HG03432 (cell line): ENCODE measurements at regions not wholly inside any gene's neighbourhood (a gene's known extent, or its start where the extent isn't known, plus 50 kb on each side); places are given as distances from the start of the nearest gene placed in this dataset.

Experiments used
- ATAC-seq: cut with Tn5 transposase; IDR thresholded peaks from one replicate; pipeline ENCODE4 v1.9.1; 2021; ENCODE audit warnings: mild to moderate bottlenecking, moderate library complexity; ENCODE audit not compliant: unreplicated experiment

DNA sequence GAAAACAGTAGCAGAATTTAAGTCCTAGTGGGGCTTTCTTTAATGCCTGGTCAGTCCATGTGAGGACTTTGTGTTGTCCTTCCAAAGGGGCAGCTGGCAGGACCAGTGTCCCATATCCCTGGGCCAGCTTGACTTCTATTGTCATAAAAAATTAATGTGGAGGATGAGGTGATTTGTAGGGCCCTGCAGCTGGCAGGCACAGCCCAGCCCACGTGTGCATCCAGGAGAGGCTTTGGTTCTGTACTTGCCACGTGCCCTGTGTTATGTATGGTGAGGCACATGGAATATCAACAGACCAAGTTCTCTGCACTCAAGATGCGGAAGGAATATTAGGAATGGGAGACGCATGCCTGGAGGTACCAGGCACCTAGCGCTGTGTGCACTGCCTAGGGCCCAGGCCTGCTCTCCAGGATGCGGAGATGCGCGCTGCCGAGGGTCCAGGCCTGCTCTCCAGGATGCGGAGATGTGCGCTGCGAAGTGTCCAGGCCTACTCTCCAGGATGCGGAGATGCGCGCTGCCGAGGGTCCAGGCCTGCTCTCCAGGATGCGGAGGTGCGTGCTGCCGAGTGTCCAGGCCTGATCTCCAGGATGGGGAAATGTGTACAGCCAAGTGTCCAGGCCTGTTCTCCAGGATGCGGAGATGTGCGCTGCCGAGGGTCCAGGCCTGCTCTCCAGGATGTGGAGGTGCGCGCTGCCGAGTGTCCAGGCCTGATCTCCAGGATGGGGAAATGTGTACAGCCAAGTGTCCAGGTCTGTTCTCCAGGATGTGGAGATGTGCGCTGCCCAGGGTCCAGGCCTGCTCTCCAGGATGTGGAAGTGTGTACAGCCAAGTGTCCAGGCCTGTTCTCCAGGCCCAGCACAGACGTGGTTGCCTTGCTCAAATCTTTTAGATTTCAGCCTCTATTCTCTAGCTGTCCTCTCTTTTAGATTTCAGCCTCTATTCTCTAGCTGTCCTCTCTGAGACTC lies 183.3 kb upstream of the ROPN1 start:
- ATAC-seq, result no peak

DNA sequence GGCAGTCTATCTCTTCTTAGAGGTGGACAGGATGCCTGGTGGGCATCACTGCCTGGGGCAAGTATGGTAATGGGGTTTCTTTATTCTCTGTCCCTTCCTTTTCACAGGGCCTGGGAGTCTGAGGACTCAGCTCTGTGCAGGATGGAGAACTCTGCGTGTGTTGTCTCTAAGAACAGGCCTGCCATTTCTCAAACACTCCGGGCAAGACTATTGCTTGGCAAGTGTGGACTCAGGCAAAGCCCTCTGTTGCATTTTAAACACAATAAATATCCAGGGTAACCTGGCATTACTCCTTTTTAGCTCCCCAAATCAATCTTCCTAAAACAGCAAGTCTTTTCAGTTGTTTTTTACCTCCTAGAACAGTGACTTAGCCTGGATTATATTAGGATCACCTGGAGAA lies 185.1 kb upstream of the ROPN1 start:
- no peak for ATAC-seq

DNA sequence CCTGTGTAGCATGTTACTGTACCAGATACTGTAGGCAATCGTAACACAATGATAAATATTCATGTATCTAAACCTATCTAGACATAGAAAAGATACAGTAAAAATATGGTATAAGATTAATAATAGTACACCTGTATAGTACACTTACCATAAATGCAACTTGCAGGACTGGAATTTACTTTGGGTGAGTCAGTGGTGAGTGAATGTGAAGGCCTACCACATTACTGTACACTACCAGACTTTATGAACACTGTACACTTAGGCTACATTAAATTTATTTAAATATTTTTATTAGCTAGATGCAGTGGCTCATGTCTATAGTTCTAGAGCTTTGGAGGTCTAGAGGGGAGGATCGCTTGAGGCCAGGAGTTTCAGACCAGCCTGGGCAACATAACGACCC lies 186.6 kb upstream of the ROPN1 start:
- no peak for ATAC-seq

DNA sequence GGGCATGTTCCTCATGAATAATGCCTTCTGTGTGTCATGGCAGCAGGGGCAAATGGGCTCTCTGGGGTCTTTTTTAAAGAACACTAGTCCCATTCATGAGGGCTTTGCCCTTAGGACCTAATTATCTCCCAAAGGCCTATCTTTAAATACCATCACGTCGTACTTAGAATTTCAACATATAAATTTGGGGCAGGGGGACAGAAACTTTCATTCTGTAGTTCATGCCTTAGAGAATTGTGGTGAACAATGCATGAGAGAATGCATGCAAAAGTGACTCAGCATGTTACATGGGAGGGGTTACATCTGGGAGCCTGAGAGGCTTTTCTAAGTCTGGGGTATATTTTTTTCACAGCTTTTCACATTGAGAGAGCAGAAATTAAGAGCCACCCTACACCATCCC lies 208.5 kb upstream of the ROPN1 start:
- no peak for ATAC-seq

GRCh38 chr3:124201226-124201625 lies 209.3 kb upstream of the ROPN1 start:
- ATAC-seq, result no peak

GRCh38 chr3:124201786-124202185 lies 209.9 kb upstream of the ROPN1 start:
- ATAC-seq, result no peak

- no peak for ATAC-seq
Observed at GRCh38 chr3:124202754-124203153, 210.8 kb upstream of the ROPN1 start.

DNA sequence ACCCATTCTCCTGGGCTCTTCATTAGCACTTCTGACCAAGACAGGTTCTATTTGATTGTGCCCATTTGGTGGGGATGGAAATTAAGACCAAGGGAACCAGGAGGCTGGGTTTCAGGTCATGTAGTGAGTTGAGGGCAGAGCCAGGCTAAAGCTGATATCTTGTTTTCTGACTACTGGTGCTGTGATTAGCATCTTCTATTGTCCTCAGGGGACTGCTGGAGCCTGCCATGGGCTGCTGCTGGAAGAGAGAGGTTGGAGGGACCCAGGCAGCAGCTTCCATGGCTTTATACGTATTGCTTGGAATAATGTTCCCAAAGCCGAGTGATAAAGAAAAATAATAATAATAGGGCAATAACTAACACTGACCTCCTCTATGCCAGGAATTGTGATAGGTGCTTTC lies 211.4 kb upstream of the ROPN1 start:
- no peak for ATAC-seq

DNA sequence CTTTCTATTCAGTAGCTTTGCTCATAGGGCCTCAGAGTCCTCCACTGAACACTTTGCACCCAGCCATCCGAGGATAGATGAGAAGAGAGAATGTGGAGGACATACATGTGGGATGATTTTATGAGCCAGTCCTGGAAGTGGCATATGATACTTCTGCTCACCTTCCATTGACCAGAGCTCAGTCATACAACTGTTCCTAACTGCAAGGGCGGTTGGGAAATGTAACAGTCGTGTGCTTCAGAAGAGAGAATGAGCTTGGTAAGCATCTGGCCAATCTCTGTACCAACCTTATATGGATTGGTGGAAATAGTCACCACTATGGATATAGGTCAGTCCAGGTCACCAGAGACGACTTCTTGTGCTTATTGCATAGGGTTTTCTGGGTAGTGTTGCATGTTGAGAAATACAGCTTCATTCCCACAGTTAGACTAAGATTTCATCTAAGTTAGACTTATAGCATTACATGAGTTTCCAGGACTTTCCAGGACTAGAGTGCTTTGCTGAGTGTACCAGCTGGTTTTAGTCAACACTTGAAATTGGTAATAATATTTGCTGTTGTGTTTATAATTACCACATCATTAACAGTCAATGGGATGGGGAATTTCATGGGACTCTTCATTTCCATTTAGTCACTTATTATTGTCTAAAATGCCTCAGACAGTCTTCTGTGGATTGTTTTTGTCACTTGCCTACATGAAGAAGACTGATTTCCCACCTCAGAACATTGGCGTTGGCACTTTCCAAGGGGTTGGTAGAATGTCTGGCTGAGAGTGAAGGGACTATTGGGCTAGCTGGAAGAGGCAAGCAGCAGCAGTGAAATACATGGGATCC lies 214.5 kb upstream of the ROPN1 start:
- no peak for ATAC-seq

GRCh38 chr3:124207077-124207476 lies 215.2 kb upstream of the ROPN1 start:
- no peak for ATAC-seq

- ATAC-seq, result peak; percentile 89
Observed at GRCh38 chr3:124207873-124208485, 216.1 kb upstream of the ROPN1 start.

DNA sequence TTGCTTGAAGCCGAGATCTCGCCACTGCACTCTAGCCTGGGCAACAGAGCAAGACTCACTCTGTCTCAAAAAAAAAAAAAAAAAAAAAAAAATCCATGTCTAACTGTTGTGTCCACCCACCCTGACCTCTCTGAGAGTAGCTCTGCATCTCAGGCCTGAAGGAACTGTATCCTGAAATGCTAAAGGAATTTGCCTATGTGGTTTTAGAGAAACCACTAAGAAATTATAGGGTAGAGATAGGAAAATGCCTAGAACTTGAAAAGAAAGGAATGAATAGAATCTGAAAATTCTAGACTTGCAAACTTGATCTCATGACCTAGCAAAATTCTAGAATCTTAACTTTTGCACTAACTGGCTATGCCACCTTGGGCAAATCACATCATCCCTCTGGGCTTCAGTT lies 217.5 kb upstream of the ROPN1 start:
- no peak for ATAC-seq

DNA sequence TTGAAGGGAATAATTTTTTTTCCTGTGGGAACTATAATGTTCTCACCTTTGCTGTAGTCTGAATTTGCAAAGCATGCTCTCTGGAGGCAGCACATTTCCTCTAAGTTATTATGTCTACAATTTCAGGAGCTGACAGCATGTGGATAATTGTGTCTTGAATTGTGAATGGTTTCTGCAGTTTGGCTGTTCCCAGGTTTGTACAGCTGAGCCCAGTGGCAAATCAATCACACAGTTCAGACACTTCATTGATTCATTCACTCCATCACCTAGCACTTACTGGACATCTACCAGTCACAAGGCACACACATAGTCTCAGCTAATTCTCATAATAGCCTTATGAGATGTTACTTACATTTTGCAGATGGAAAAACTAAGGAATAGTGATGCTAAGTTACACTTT lies 219.0 kb upstream of the ROPN1 start:
- ATAC-seq, result no peak

- no peak for ATAC-seq
Observed at GRCh38 chr3:124213641-124214040, 221.7 kb upstream of the ROPN1 start.

DNA sequence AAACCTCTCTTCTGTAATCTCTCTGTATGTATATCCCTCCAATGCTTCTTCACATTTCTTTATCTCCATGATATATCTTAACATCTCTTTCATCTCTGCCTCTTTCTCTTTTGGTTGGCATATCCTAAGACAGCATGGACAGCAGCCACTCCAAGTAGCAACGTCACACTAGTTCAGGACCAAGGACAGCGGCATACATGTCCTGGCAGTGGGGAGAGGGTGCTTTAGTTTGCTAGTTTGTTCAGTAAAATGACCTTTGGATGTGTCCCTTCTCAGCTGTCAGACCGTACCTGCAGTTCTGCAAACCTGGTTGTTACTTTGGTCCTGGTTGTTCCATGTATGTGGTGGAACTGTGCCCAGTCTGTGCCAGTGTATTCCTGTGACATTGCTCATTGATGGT lies 225.6 kb upstream of the ROPN1 start:
- no peak for ATAC-seq

- no peak for ATAC-seq
Observed at GRCh38 chr3:124221422-124221821, 229.5 kb upstream of the ROPN1 start.

DNA sequence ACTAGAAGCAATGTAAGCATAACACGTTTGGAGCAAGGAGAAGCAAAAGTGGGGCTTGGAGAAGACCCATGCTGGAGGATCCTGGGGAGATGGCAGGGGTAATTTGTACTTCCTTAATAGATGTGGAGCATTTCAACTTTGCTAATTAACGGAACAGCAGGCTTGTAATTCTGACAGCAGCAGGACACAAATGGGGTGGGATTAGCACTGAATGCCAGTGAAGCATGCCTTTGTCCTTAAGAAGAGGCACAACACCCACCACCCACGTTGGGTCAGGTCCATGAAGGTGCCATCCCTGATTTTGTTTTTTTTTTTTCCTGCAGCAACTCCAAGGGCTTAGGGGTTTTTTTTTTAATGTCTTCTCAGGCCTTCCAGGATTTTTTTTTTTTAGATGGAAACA lies 231.9 kb upstream of the ROPN1 start:
- ATAC-seq, result no peak

DNA sequence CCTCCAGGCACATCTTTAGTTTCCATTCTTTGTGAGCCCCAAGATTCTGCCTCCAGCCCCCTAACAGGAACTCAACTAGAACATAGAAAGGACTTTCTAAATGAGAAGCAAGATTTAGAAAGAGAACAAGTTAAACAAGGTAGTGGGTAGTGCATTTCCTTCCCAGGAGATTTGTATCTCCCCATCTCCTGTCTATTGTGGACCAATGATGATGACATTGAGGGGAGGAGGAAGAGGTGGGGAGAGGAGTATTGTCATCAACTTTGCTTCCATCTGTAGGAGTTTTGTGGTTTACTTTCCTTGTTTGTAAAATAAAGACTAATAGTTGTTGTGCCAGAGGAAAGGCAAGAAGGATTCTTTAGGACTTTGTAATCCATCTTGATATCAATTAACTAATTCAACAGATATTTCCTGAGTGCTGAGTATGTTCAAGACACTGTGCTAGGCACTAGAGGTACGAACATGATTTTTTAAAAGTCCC lies 235.3 kb upstream of the ROPN1 start:
- ATAC-seq, result no peak

- no peak for ATAC-seq
Observed at GRCh38 chr3:124229420-124229819, 237.5 kb upstream of the ROPN1 start.

DNA sequence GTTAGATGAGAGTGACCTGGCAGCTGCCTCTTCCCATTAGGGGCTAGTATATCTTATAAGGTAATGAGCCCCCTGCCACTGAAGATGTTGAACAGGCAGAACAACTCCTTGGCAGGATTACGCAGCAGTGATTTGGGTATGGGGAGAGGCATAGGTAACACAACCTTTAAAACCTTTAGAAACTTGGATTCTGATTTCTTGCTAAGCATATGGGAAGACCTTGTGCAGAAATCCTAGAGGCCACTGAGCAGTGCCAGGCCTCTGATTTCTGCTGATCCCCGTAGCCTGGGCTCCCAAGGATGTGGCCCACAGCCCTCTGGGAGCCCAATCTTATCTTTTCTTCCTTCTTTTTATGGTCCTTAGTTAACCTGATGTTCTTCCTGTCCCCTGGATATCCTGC lies 237.9 kb upstream of the ROPN1 start:
- no peak for ATAC-seq

GRCh38 chr3:124230432-124230831 lies 238.5 kb upstream of the ROPN1 start:
- no peak for ATAC-seq
